ENCODE measurements at regions not wholly inside any gene's neighbourhood (a gene's known extent, or its start where the extent isn't known, plus 50 kb on each side); places are given as distances from the start of the nearest gene placed in this dataset.

DNA sequence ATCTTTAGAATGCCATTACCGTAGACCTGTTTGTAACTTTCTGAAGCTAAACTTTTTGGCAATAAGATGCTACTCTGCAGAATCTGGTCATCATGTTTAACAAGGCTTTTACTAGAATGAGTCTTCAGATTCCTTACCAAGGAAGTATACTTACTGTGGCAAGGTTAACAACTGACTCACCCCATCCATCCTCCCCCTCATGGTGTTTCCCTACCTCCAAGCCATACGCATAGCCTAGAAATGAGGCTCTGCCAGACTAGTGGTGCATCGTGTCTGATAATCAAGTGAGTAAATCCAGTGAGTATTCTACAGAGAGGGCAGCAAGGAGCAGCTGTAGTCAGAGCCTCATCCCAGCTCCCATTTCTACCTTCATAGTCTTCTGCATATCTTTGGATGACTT lies 223.6 kb downstream of the IPMK start:
- H3K27ac ChIP-seq (ENCODE audit: extremely low read length, insufficient read depth, low read length), result no peak overlapping the region
- H2AFZ ChIP-seq (ENCODE audit: low read length), result no peak overlapping the region
- TF ChIP-seq EHMT2 (IDR thresholded peaks at IDR 0.05; ENCODE audit: borderline replicate concordance, low read depth, low read length) (no peak), ZBTB25 (CRISPR knock-in tag; IDR thresholded peaks at IDR 0.05) (no peak), ZNF30 (CRISPR knock-in tag; IDR thresholded peaks at IDR 0.05) (no peak), ELF3 (CRISPR knock-in tag; IDR thresholded peaks at IDR 0.05) (no peak), KAT8 (CRISPR knock-in tag; IDR thresholded peaks at IDR 0.05) (no peak), ZNF674 (CRISPR knock-in tag; IDR thresholded peaks at IDR 0.05; ENCODE audit: low read depth) (no peak), GTF3A (CRISPR knock-in tag; conservative IDR thresholded peaks at IDR 0.05) (no peak), AKAP8 (CRISPR knock-in tag; IDR thresholded peaks at IDR 0.05) (no peak), CC2D1A (CRISPR knock-in tag; IDR thresholded peaks at IDR 0.05) (no peak), ZBTB8A (CRISPR knock-in tag; IDR thresholded peaks at IDR 0.05; ENCODE audit: borderline replicate concordance, low read depth) (no peak), MIER2 (CRISPR knock-in tag; IDR thresholded peaks at IDR 0.05) (no peak)
- TF ChIP-seq, protein P1, sequence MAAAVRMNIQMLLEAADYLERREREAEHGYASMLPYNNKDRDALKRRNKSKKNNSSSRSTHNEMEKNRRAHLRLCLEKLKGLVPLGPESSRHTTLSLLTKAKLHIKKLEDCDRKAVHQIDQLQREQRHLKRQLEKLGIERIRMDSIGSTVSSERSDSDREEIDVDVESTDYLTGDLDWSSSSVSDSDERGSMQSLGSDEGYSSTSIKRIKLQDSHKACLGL (CRISPR knock-in tag; IDR thresholded peaks at IDR 0.05), result no peak
- ATAC-seq, result no peak
- H4K20me1 ChIP-seq (ENCODE audit: insufficient read depth, low read length), result no peaks in the 10 kb centered on the region
- H3K9me3 ChIP-seq (ENCODE audit: low read length), result peaks cover 12% of the 10 kb centered on the region; the same call in 1 of the 2 replicates
- FAIRE-seq, result no peak
- no peak overlapping the region for H3K4me2 ChIP-seq (ENCODE audit: low read depth, low read length)
- no peak for DNase-seq (ENCODE audit: low spot score)
- intact Hi-C loops (cut with micrococcal nuclease; ENCODE audit: unreplicated experiment) (no loop called here), in situ Hi-C loops (cut with HindIII; ENCODE audit: extremely low pct_ligation_motif_present, low pct_unique_long_range_greater_than_20kb) (no loop called here)
- H3K4me3 ChIP-seq (replicated peaks in 1 of 3; ENCODE audit: insufficient read depth in 1 of 3, low read depth in 2 of 3, low read length in 3 of 3), result no peak overlapping the region
- H3K9ac ChIP-seq (ENCODE audit: insufficient read depth, low read depth, low read length), result no peak overlapping the region
- no peaks in the 10 kb centered on the region for H3K27me3 ChIP-seq (ENCODE audit: control insufficient read depth in 1 of 2, insufficient read depth in 2 of 2, low read length in 2 of 2)
- CTCF ChIA-PET (ENCODE audit: low intra/inter-chr PET ratio, low total read pairs), result no interaction called here
- POLR2A ChIA-PET, result no interaction called here
- no TSS peak for BruUV-seq (replicated peaks)
- H3K4me1 ChIP-seq (ENCODE audit: insufficient read depth, low read length), result no peaks in the 10 kb centered on the region
- no peaks in the 10 kb centered on the region for H3K36me3 ChIP-seq (replicated peaks in 1 of 2; ENCODE audit: control insufficient read depth in 1 of 2, insufficient read depth in 2 of 2, low read length in 2 of 2)
- 3% methylated on average over 3 of the region's 3 CpGs for WGBS (ENCODE audit: low lambda C conversion rate)
- no peaks in the 10 kb centered on the region for H3K79me2 ChIP-seq (ENCODE audit: insufficient read depth, low read length)

Measured in HepG2 (cell line).